ENCODE measurements at regions not wholly inside any gene's neighbourhood (a gene's known extent, or its start where the extent isn't known, plus 50 kb on each side); places are given as distances from the start of the nearest gene placed in this dataset.

- Histone ChIP-seq H3K27me3 (no peaks in the 10 kb centered on the region), H3K4me1 (peaks cover 0 to 21% (median 9%) of the 10 kb centered on the region in 12 donors), H3K27ac (no peak overlapping the region), H3K36me3 (no peaks in the 10 kb centered on the region), H3K9me3 (no peaks in the 10 kb centered on the region), H3K4me3 (no peak overlapping the region)
- no peak for ATAC-seq
- intact Hi-C loops (cut with DNase I) = no loop called here
- WGBS, 4 donors = 85 to 88% (median 87%) methylated on average over 32 of the region's 32 CpGs
- no peak for TF ChIP-seq POLR2A (IDR thresholded peaks at IDR 0.05)
- TF ChIP-seq CTCF (IDR thresholded peaks at IDR 0.05) = no peak
- peak in 3 of 5 donors; percentile 13 to 54 (median 20) for DNase-seq
Measured at GRCh38 chr16:85385463-85386331, 227.4 kb upstream of the GSE1 start.

GRCh38 chr16:85386467-85387170 is 226.5 kb upstream of the GSE1 start:
- H3K36me3 ChIP-seq = no peaks in the 10 kb centered on the region
- no peak overlapping the region for H3K27ac ChIP-seq
- intact Hi-C loops (cut with DNase I) = no loop called here
- DNase-seq (peak in 2 of 5 donors; percentile 13 to 42), ATAC-seq (no peak)
- peaks cover 0 to 20% (median 6%) of the 10 kb centered on the region in 12 donors for H3K4me1 ChIP-seq
- no peak overlapping the region for H3K4me3 ChIP-seq
- peaks cover 0 to 2% (median 0%) of the 10 kb centered on the region in 12 donors for H3K9me3 ChIP-seq
- 93 to 96% (median 94%) methylated on average over 11 to 13 of the region's 13 CpGs for WGBS, 4 donors
- H3K27me3 ChIP-seq = no peaks in the 10 kb centered on the region
- TF ChIP-seq CTCF (IDR thresholded peaks at IDR 0.05) = no peak

GRCh38 chr16:85387171-85387507 is 226.0 kb upstream of the GSE1 start:
- H3K4me1 ChIP-seq = peaks cover 0 to 15% (median under 1%) of the 10 kb centered on the region in 12 donors
- H3K27me3 ChIP-seq = no peaks in the 10 kb centered on the region
- H3K27ac ChIP-seq = no peak overlapping the region
- WGBS, 4 donors = 95 to 98% (median 96%) methylated on average over 11 of the region's 11 CpGs
- DNase-seq (peak in 2 of 5 donors; percentile 16 to 42), ATAC-seq (no peak)
- no peaks in the 10 kb centered on the region for H3K36me3 ChIP-seq
- intact Hi-C loops (cut with DNase I) = no loop called here
- no peak overlapping the region for H3K4me3 ChIP-seq
- H3K9me3 ChIP-seq = peaks cover 0 to 2% (median 0%) of the 10 kb centered on the region in 12 donors
- TF ChIP-seq CTCF (IDR thresholded peaks at IDR 0.05) (no peak), POLR2A (IDR thresholded peaks at IDR 0.05) (no peak)

- H3K27ac ChIP-seq = no peak overlapping the region
- intact Hi-C loops (cut with DNase I) = no loop called here
- peaks cover 0 to 9% (median 0%) of the 10 kb centered on the region in 12 donors for H3K4me1 ChIP-seq
- H3K36me3 ChIP-seq = no peaks in the 10 kb centered on the region
- DNase-seq (no peak), ATAC-seq (no peak)
- 95 to 98% (median 95%) methylated on average over 2 of the region's 2 CpGs for WGBS, 4 donors
- TF ChIP-seq CTCF (IDR thresholded peaks at IDR 0.05) (no peak), POLR2A (IDR thresholded peaks at IDR 0.05) (no peak)
- no peaks in the 10 kb centered on the region for H3K27me3 ChIP-seq
- no peak overlapping the region for H3K4me3 ChIP-seq
- peaks cover 0 to 2% (median 0%) of the 10 kb centered on the region in 12 donors for H3K9me3 ChIP-seq
Measured at GRCh38 chr16:85387731-85388295, 225.3 kb upstream of the GSE1 start.

All from heart left ventricle (tissue), 16 donors.